SK-N-MC (cell line): ENCODE measurements at regions not wholly inside any gene's neighbourhood (a gene's known extent, or its start where the extent isn't known, plus 50 kb on each side); places are given as distances from the start of the nearest gene placed in this dataset.

ENCODE experiments used
- EZH2 ChIP-seq: fragments of 200-600 bp; sonication (generic); IDR thresholded peaks from one replicate; pipeline ENCODE4 v1.6.1; 2017; ENCODE audit warnings: antibody characterized with exemption
- POLR2AphosphoS5 ChIP-seq: IDR thresholded peaks from 2 replicates; pipeline ENCODE4 v1.6.1; 2012; ENCODE audit warnings: mild to moderate bottlenecking, low read depth, low read length, borderline replicate concordance

DNA sequence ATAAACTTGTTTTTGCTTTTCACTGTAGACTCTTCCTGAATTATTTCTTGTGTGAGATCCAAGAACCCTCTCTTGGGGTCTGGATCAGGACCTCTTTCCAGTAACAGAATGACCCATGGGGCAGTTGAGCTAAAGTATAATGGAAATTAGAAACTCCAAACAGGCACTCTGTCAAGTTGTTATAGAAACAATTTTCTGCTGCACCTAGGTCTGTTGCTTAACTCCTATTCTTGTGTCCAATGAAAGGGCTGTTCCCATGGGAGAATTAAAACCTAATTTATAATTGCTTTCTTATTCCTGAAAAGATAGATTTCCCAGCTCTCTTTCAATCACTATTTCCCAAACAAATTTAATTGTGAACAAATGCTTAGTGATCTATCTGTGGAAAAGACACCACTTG, 1341.3 kb upstream of the PIK3C3 start:
- TF ChIP-seq POLR2AphosphoS5 (no peak), EZH2 (no peak)
